Caco-2 (cell line): ENCODE measurements at regions not wholly inside any gene's neighbourhood (a gene's known extent, or its start where the extent isn't known, plus 50 kb on each side); places are given as distances from the start of the nearest gene placed in this dataset.

ENCODE experiments used
- BruUV-seq: library from RNA; stranded (reverse); fragments of 400-500 nt; replicated peaks from 2 replicates; lab custom pipeline; 2021; lab: Mats Ljungman, UMichigan
- CTCF ChIA-PET: fragments of 300-600 bp; sonication (Branson Sonifier 250); formaldehyde crosslinking; loops from one replicate; lab custom pipeline; 2022; ENCODE audit warnings: antibody characterized with exemption; lab: Charles Lee
- POLR2A ChIA-PET: fragments of 300-600 bp; sonication (Branson Sonifier 250); formaldehyde crosslinking; loops from one replicate; lab custom pipeline; 2022; ENCODE audit warnings: antibody characterized with exemption; lab: Charles Lee
- DNase-seq, 2 experiments: peaks; one replicate each; pipeline versions ENCODE4 v3.0.0 to v3.0.0-alpha.2; 2020 to 2022
- H3K27me3 ChIP-seq: replicated peaks from 2 replicates; pipeline ENCODE4 v1.6.0; 2011; ENCODE audit warnings: low read length; ENCODE audit not compliant: control insufficient read depth, insufficient read depth
- H3K36me3 ChIP-seq: 2 replicates; pipeline ENCODE4 v1.5.1; 2011; ENCODE audit warnings: low read length; ENCODE audit not compliant: control insufficient read depth, insufficient read depth
- H3K4me1 ChIP-seq: fragments of 250-450 bp; sonication (Bioruptor Pico); 2 replicates; pipeline ENCODE4 v1.5.1; 2020; ENCODE audit warnings: mild to moderate bottlenecking
- H3K4me3 ChIP-seq: 2 replicates; pipeline ENCODE4 v1.5.1; 2011; ENCODE audit warnings: low read depth, mild to moderate bottlenecking, control low read depth, low read length
- H3K9me3 ChIP-seq: fragments of 250-450 bp; sonication (Bioruptor Pico); 2 replicates; pipeline ENCODE4 v1.5.1; 2020; ENCODE audit warnings: mild to moderate bottlenecking, moderate library complexity
- H3K27ac Mint-ChIP-seq: one replicate; pipeline ENCODE4 v1.8.0; 2022; ENCODE audit warnings: mixed read lengths; ENCODE audit not compliant: unreplicated experiment
- H3K27me3 Mint-ChIP-seq: one replicate; pipeline ENCODE4 v1.8.0; 2022; ENCODE audit warnings: mixed read lengths; ENCODE audit not compliant: insufficient read depth, unreplicated experiment
- H3K36me3 Mint-ChIP-seq: one replicate; pipeline ENCODE4 v1.8.0; 2022; ENCODE audit warnings: mild to moderate bottlenecking, mixed read lengths; ENCODE audit not compliant: insufficient read depth, unreplicated experiment
- H3K4me1 Mint-ChIP-seq: one replicate; pipeline ENCODE4 v1.8.0; 2022; ENCODE audit warnings: low read depth, mixed read lengths; ENCODE audit not compliant: unreplicated experiment
- H3K4me3 Mint-ChIP-seq: one replicate; pipeline ENCODE4 v1.8.0; 2022; ENCODE audit warnings: mild to moderate bottlenecking, moderate library complexity, mixed read lengths; ENCODE audit not compliant: unreplicated experiment
- H3K9me3 Mint-ChIP-seq: one replicate; pipeline ENCODE4 v1.8.0; 2022; ENCODE audit warnings: mixed read lengths; ENCODE audit not compliant: unreplicated experiment
- intact Hi-C: fragments of 100-400 bp; cut with micrococcal nuclease; formaldehyde crosslinking; loops from one replicate; pipeline ENCODE4 v1.10.0; 2022; ENCODE audit not compliant: unreplicated experiment
- TF ChIP-seq, protein P1 (sequence below), 2 experiments: fragments of 200-600 bp in 1 of 2; IDR thresholded peaks; 1 replicate in 1 of 2; 2 replicates in 1 of 2; pipeline versions ENCODE4 v1.5.1 to v1.8.0; 2011 to 2022; ENCODE audit warnings: antibody characterized with exemption in 1 of 2, control low read depth in 1 of 2, inconsistent platforms in 1 of 2, low read depth in 1 of 2, low read length in 1 of 2, mild to moderate bottlenecking in 1 of 2, moderate library complexity in 1 of 2; ENCODE audit not compliant: insufficient read depth in 1 of 2, severe bottlenecking in 1 of 2, unreplicated experiment in 1 of 2

DNA sequence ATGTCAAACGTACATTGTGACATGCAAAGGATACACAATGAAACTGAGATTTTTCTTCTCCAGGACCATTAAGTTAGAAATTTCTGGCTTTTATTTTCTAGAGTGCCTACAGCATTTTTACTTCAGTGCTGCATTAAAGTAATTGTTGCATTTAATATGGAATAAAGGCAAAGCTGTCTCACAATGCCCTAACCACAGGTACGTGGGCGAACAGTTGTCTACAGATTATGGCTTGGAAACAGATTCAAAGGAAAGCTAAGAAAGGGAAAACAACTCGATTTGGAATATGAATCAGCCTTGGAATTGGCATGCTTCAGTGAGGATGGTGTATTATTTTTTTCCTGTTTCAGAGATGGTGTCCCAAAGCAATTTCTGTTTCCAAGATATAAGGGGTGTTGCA is 79.1 kb upstream of the TUSC7 start:
- no peaks in the 10 kb centered on the region for H3K4me1 Mint-ChIP-seq
- no peak overlapping the region for H3K4me3 Mint-ChIP-seq
- Histone ChIP-seq H3K27me3 (no peaks in the 10 kb centered on the region), H3K36me3 (no peaks in the 10 kb centered on the region), H3K9me3 (no peaks in the 10 kb centered on the region; the same call in 1 of the 2 replicates), H3K4me1 (peaks cover 3% of the 10 kb centered on the region; the same call in 1 of the 2 replicates), H3K4me3 (no peak overlapping the region)
- CTCF ChIA-PET, result no interaction called here
- H3K27ac Mint-ChIP-seq, result no peak overlapping the region
- DNase-seq, result no peak
- H3K9me3 Mint-ChIP-seq, result peaks cover 22% of the 10 kb centered on the region
- no TSS peak for BruUV-seq
- POLR2A ChIA-PET, result no interaction called here
- TF ChIP-seq, protein P1, sequence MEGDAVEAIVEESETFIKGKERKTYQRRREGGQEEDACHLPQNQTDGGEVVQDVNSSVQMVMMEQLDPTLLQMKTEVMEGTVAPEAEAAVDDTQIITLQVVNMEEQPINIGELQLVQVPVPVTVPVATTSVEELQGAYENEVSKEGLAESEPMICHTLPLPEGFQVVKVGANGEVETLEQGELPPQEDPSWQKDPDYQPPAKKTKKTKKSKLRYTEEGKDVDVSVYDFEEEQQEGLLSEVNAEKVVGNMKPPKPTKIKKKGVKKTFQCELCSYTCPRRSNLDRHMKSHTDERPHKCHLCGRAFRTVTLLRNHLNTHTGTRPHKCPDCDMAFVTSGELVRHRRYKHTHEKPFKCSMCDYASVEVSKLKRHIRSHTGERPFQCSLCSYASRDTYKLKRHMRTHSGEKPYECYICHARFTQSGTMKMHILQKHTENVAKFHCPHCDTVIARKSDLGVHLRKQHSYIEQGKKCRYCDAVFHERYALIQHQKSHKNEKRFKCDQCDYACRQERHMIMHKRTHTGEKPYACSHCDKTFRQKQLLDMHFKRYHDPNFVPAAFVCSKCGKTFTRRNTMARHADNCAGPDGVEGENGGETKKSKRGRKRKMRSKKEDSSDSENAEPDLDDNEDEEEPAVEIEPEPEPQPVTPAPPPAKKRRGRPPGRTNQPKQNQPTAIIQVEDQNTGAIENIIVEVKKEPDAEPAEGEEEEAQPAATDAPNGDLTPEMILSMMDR (IDR thresholded peaks at IDR 0.05; ENCODE audit: insufficient read depth in 1 of 2, low read depth in 1 of 2, low read length in 1 of 2, severe bottlenecking in 1 of 2, unreplicated experiment in 1 of 2), result no peak
- intact Hi-C loops, result loop anchor here (5.0 kb wide), 1 partner anchor 87 kb away; no protein-coding TSS in a partner anchor
- H3K27me3 Mint-ChIP-seq, result peaks cover 3% of the 10 kb centered on the region
- H3K36me3 Mint-ChIP-seq, result no peaks in the 10 kb centered on the region

DNA sequence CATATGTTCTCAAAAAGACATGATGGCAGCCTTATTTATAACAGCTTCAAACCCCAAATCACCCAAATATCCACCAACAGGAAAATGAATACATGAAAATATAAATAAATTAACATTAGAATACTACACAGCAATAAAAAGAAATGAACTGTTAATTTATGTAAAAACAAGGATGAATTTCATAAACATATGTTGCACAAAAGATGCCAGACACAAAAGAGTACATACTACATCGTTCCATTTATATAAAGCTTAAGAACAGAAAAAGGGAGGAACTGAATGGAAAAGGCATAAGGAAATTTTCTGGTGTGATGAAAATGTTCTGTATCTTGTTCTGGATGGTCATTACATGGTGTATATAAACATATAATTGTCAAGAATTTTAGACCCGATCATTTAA is 69.9 kb upstream of the TUSC7 start:
- Mint-ChIP-seq H3K36me3 (no peaks in the 10 kb centered on the region), H3K4me3 (no peak overlapping the region), H3K4me1 (no peaks in the 10 kb centered on the region), H3K9me3 (no peaks in the 10 kb centered on the region), H3K27ac (no peak overlapping the region), H3K27me3 (peaks cover 3% of the 10 kb centered on the region)
- Histone ChIP-seq H3K4me1 (peaks cover 3% of the 10 kb centered on the region; the same call in 1 of the 2 replicates), H3K4me3 (no peak overlapping the region), H3K9me3 (no peaks in the 10 kb centered on the region), H3K36me3 (no peaks in the 10 kb centered on the region), H3K27me3 (no peaks in the 10 kb centered on the region)
- intact Hi-C loops, result no loop called here
- no peak for DNase-seq
- ChIA-PET CTCF (no interaction called here), POLR2A (no interaction called here)
- TF ChIP-seq, protein P1 (IDR thresholded peaks at IDR 0.05; ENCODE audit: insufficient read depth in 1 of 2, low read depth in 1 of 2, low read length in 1 of 2, severe bottlenecking in 1 of 2, unreplicated experiment in 1 of 2), result no peak
- no TSS peak for BruUV-seq

DNA sequence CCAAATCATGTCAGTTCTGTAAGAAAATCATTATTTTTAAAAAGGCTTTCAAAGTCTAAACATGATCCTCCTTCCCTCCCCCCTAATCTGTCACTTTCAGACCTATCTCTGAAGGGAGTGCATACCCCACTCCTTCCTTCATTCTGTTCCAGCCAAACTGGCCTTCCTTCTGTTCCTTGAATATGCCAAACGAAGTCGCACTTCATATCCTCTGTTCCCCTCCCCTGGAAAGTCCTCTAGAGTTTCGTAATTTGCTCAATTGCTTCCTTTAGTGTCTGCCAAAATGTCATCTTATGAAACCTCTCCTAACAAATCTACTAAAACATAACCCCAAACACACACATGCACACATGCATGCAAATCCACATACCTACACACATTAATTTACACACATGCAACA is 69.5 kb upstream of the TUSC7 start:
- POLR2A ChIA-PET, result no interaction called here
- BruUV-seq, result no TSS peak

More for the DNA sequence above, 69.5 kb upstream of the TUSC7 start:
- Histone ChIP-seq H3K9me3 (no peaks in the 10 kb centered on the region), H3K4me3 (no peak overlapping the region), H3K36me3 (no peaks in the 10 kb centered on the region), H3K4me1 (no peaks in the 10 kb centered on the region), H3K27me3 (no peaks in the 10 kb centered on the region)
- DNase-seq, result no peak
- intact Hi-C loops, result no loop called here
- no peaks in the 10 kb centered on the region for H3K36me3 Mint-ChIP-seq
- no peaks in the 10 kb centered on the region for H3K9me3 Mint-ChIP-seq
- H3K27me3 Mint-ChIP-seq, result peaks cover 3% of the 10 kb centered on the region
- H3K27ac Mint-ChIP-seq, result no peak overlapping the region
- H3K4me1 Mint-ChIP-seq, result no peaks in the 10 kb centered on the region
- no peak overlapping the region for H3K4me3 Mint-ChIP-seq
- CTCF ChIA-PET, result no interaction called here
- TF ChIP-seq, protein P1 (IDR thresholded peaks at IDR 0.05; ENCODE audit: insufficient read depth in 1 of 2, low read depth in 1 of 2, low read length in 1 of 2, severe bottlenecking in 1 of 2, unreplicated experiment in 1 of 2), result no peak
